ENCODE measurements at regions not wholly inside any gene's neighbourhood (a gene's known extent, or its start where the extent isn't known, plus 50 kb on each side); places are given as distances from the start of the nearest gene placed in this dataset.

DNA sequence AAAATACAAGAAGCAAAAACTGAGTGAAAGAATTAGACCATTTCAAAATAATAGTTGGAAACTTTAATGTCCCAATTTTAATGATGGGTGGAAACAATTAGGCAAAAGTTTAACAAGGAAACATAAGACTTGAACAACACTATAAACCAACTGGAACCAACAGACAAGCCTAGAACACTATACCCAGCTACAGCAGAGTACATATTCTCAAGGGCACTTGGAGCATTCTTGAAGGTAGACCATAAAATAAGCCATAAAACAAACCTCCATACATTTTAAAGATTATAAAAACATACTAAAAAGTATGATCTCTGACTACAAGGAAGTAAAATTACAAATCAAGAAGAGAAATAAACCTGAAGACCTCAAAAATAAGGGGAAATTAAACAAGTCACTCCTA is 616.7 kb downstream of the SUCLG1 start:
- no peak for DNase-seq (ENCODE audit: low read depth in 1 of 2, low spot score in 1 of 2)
- H3K4me2 ChIP-seq: no peak overlapping the region
- no peaks in the 10 kb centered on the region for H3K9me3 ChIP-seq
- ChIA-PET CTCF (no interaction called here), POLR2A (no interaction called here)
- TF ChIP-seq RARB (CRISPR knock-in tag; IDR thresholded peaks at IDR 0.05) (no peak), ESRRA (IDR thresholded peaks at IDR 0.05; ENCODE audit: borderline replicate concordance, low read length) (no peak), POLR2A (IDR thresholded peaks at IDR 0.05; ENCODE audit: low read length) (no peak), JUN (IDR thresholded peaks at IDR 0.05) (no peak), NR3C1 (IDR thresholded peaks at IDR 0.05) (no peak), CEBPB (IDR thresholded peaks at IDR 0.05) (no peak), RAD21 (conservative IDR thresholded peaks at IDR 0.05 in 1 of 2, IDR thresholded peaks at IDR 0.05 in 1 of 2) (no peak), CBX8 (IDR thresholded peaks at IDR 0.05) (no peak), ZNF302 (CRISPR knock-in tag; IDR thresholded peaks at IDR 0.05) (no peak), HEYL (CRISPR knock-in tag; IDR thresholded peaks at IDR 0.05) (no peak), TP53 (CRISPR knock-in tag; IDR thresholded peaks at IDR 0.05) (no peak), TFCP2L1 (CRISPR knock-in tag; IDR thresholded peaks at IDR 0.05) (no peak)
- H3K4me1 ChIP-seq: no peaks in the 10 kb centered on the region
- no peak overlapping the region for H3K4me3 ChIP-seq
- no peak for ATAC-seq
- no peak overlapping the region for H3K27ac ChIP-seq
- no peak for FAIRE-seq

DNA sequence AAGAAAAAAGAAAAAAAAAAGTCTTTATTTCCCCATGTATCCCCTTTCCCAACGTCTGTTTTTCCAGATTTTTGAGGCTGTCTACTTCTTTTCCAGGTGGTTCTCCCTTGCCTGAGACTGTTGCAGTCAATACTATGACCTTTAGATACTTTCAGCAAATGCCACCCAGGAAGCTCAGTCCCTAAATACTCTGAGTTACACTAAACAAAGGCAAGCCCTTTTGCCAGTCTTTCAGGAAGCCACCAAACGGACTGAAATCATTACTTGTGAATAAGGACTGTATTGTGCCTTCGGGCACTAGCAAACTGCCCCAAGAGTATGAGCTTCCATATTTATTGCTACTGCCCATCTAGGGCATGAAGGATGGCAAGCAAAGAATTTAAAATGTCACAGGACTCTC is 621.3 kb downstream of the SUCLG1 start:
- WGBS (ENCODE audit: missing lambda C conversion rate): 6% methylated on average over 3 of the region's 3 CpGs
- CTCF ChIA-PET: no interaction called here
- Histone ChIP-seq H3K27ac (no peak overlapping the region), H3K9me3 (no peaks in the 10 kb centered on the region), H3K4me2 (no peak overlapping the region), H3K4me3 (no peak overlapping the region), H3K4me1 (no peaks in the 10 kb centered on the region)
- FAIRE-seq (no peak), ATAC-seq (no peak), DNase-seq (ENCODE audit: low read depth in 1 of 2, low spot score in 1 of 2) (no peak)
- POLR2A ChIA-PET: no interaction called here
- no peak for TF ChIP-seq RARB (CRISPR knock-in tag; IDR thresholded peaks at IDR 0.05)
- no peak for TF ChIP-seq CHD4 (IDR thresholded peaks at IDR 0.05; ENCODE audit: borderline replicate concordance)
- TF ChIP-seq ESRRA (IDR thresholded peaks at IDR 0.05; ENCODE audit: borderline replicate concordance, low read length): no peak
- TF ChIP-seq NFE2L2 (conservative IDR thresholded peaks at IDR 0.05; ENCODE audit: low read length): no peak
- TF ChIP-seq, protein P1, sequence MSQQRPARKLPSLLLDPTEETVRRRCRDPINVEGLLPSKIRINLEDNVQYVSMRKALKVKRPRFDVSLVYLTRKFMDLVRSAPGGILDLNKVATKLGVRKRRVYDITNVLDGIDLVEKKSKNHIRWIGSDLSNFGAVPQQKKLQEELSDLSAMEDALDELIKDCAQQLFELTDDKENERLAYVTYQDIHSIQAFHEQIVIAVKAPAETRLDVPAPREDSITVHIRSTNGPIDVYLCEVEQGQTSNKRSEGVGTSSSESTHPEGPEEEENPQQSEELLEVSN (IDR thresholded peaks at IDR 0.05; ENCODE audit: borderline replicate concordance, low read depth): no peak
- no peak for TF ChIP-seq SMC3 (IDR thresholded peaks at IDR 0.05)
- TF ChIP-seq CTCF (IDR thresholded peaks at IDR 0.05): no peak
- no peak for TF ChIP-seq HDAC2 (IDR thresholded peaks at IDR 0.05)
- no peak for TF ChIP-seq ZNF302 (CRISPR knock-in tag; IDR thresholded peaks at IDR 0.05)
- TF ChIP-seq PHF8 (IDR thresholded peaks at IDR 0.05; ENCODE audit: borderline replicate concordance, low read depth): no peak
- no peak for TF ChIP-seq KDM1A (IDR thresholded peaks at IDR 0.05; ENCODE audit: low read depth)

DNA sequence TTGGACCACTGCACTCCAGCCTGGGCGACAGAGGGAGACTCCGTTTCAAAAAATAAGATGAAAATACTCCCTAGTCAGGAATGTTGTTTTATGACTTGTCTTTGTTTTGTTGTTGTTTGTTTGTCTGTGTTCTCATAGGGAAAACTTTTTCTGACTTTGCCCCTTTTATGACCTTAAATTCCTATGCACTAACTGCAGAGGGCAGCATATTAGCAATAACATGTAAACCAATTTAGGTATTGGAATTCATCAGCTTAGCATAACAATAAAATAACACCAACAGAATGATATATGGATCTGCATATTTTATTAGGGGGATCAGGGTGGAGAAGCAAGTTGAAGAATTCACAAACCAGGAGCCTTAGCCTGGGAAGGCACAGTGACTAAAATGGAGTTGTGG is 631.5 kb downstream of the SUCLG1 start:
- POLR2A ChIA-PET: no interaction called here
- no peak for FAIRE-seq

GRCh38 chr2:83826577-83826976 is 632.5 kb downstream of the SUCLG1 start:
- H3K27ac ChIP-seq: no peak overlapping the region
- DNase-seq (ENCODE audit: low read depth in 1 of 2, low spot score in 1 of 2) (no peak), FAIRE-seq (no peak), ATAC-seq (no peak)
- CTCF ChIA-PET: no interaction called here
- H3K4me1 ChIP-seq: no peaks in the 10 kb centered on the region
- no peak overlapping the region for H3K4me3 ChIP-seq
- POLR2A ChIA-PET: no interaction called here
- H3K4me2 ChIP-seq: no peak overlapping the region
- no peaks in the 10 kb centered on the region for H3K9me3 ChIP-seq
- WGBS (ENCODE audit: missing lambda C conversion rate): 25% methylated on average over 5 of the region's 5 CpGs
- no peak for TF ChIP-seq FOSL2 (IDR thresholded peaks at IDR 0.05)
- no peak for TF ChIP-seq FOSL2 (CRISPR knock-in tag; IDR thresholded peaks at IDR 0.05)
- TF ChIP-seq, protein P2, sequence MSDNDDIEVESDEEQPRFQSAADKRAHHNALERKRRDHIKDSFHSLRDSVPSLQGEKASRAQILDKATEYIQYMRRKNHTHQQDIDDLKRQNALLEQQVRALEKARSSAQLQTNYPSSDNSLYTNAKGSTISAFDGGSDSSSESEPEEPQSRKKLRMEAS (IDR thresholded peaks at IDR 0.05): no peak
- no peak for TF ChIP-seq RNF2 (IDR thresholded peaks at IDR 0.05; ENCODE audit: borderline replicate concordance, low read depth)
- no peak for TF ChIP-seq EHMT2 (IDR thresholded peaks at IDR 0.05; ENCODE audit: low read depth)
- TF ChIP-seq SREBF2 (IDR thresholded peaks at IDR 0.05): no peak
- TF ChIP-seq REST (IDR thresholded peaks at IDR 0.05): no peak
- TF ChIP-seq ZNF302 (CRISPR knock-in tag; IDR thresholded peaks at IDR 0.05): no peak
- no peak for TF ChIP-seq CHD4 (IDR thresholded peaks at IDR 0.05; ENCODE audit: borderline replicate concordance)
- TF ChIP-seq GATA3 (IDR thresholded peaks at IDR 0.05; ENCODE audit: borderline replicate concordance): no peak
- TF ChIP-seq POLR2A (IDR thresholded peaks at IDR 0.05; ENCODE audit: low read length): no peak
- no peak for TF ChIP-seq RFX5 (IDR thresholded peaks at IDR 0.05)

More for the DNA sequence above, 631.5 kb downstream of the SUCLG1 start:
- no peak for ATAC-seq
- no peak overlapping the region for H3K4me2 ChIP-seq
- H3K27ac ChIP-seq: no peak overlapping the region
- TF ChIP-seq ZC3H11A (IDR thresholded peaks at IDR 0.05): no peak
- no peaks in the 10 kb centered on the region for H3K4me1 ChIP-seq
- WGBS (ENCODE audit: missing lambda C conversion rate): 30% methylated on average over 2 of the region's 2 CpGs
- no peak overlapping the region for H3K4me3 ChIP-seq
- CTCF ChIA-PET: no interaction called here
- H3K9me3 ChIP-seq: no peaks in the 10 kb centered on the region
- DNase-seq (ENCODE audit: low read depth in 1 of 2, low spot score in 1 of 2): no peak
